COLO668 (cell line): ENCODE measurements at regions not wholly inside any gene's neighbourhood (a gene's known extent, or its start where the extent isn't known, plus 50 kb on each side); places are given as distances from the start of the nearest gene placed in this dataset.

Experiments used
- DNase-seq: peaks from one replicate; lab custom pipeline; 2025; ENCODE audit not compliant: unreplicated experiment; lab: John Stamatoyannopoulos, UW

GRCh38 chr13:110965038-110965754, 50.3 kb upstream of the ANKRD10 start:
- no peak for DNase-seq
